Loucy (cell line): ENCODE measurements at regions not wholly inside any gene's neighbourhood (a gene's known extent, or its start where the extent isn't known, plus 50 kb on each side); places are given as distances from the start of the nearest gene placed in this dataset.
"Not testable (repeated sequence)": the region's sequence is repeated elsewhere in the genome, so short reads cannot be mapped to it uniquely, and the experiment has no call there.

Source experiments
- CTCF ChIP-seq: fragments of 200-600 bp; sonication (generic); conservative IDR thresholded peaks from 2 replicates; pipeline ENCODE4 v1.5.1; 2014; ENCODE audit warnings: mild to moderate bottlenecking, antibody characterized with exemption, low read length
- EZH2phosphoT487 ChIP-seq: fragments of 200-600 bp; IDR thresholded peaks from 2 replicates; pipeline ENCODE4 v1.6.1; 2018; ENCODE audit warnings: antibody characterized with exemption, mild to moderate bottlenecking, moderate library complexity, borderline replicate concordance

GRCh38 chr16:21520134-21521047 lies 79.0 kb upstream of the METTL9 start:
- TF ChIP-seq CTCF, EZH2phosphoT487: not testable (repeated sequence)
